Esophagus squamous epithelium (tissue), 4 donors: ENCODE measurements at regions not wholly inside any gene's neighbourhood (a gene's known extent, or its start where the extent isn't known, plus 50 kb on each side); places are given as distances from the start of the nearest gene placed in this dataset.

Experiments
- CTCF ChIP-seq, 6 experiments: fragments of 450-650 bp in 4 of 6; fragments of 200-600 bp in 2 of 6; sonication (generic) in 2 of 6; IDR thresholded peaks; one replicate each; pipeline ENCODE4 v1.5.1; 2016 to 2019; ENCODE audit warnings: antibody characterized with exemption in 6 of 6, mild to moderate bottlenecking in 4 of 6, moderate library complexity in 4 of 6
- POLR2A ChIP-seq, 4 donors: fragments of 450-650 bp; IDR thresholded peaks; one replicate each; pipeline ENCODE4 v1.6.1; 2017; ENCODE audit warnings: antibody characterized with exemption in 4 of 4, mild to moderate bottlenecking in 4 of 4, moderate library complexity in 3 of 4

GRCh38 chr7:118713039-118713438, 488.5 kb downstream of the ANKRD7 start:
- TF ChIP-seq CTCF (IDR thresholded peaks at IDR 0.05) (no peak), POLR2A (IDR thresholded peaks at IDR 0.05) (no peak)
